Esophagus muscularis mucosa (tissue), 4 donors: ENCODE measurements at regions not wholly inside any gene's neighbourhood (a gene's known extent, or its start where the extent isn't known, plus 50 kb on each side); places are given as distances from the start of the nearest gene placed in this dataset.
A peak's percentile ranks its signal among the peaks of the same experiment; 100 is the strongest.

Source experiments
- DNase-seq: peaks from one replicate; pipeline ENCODE4 v3.0.0-alpha.2; 2017; ENCODE audit errors: extremely low spot score
- H3K27ac ChIP-seq, 4 donors: fragments of 200-600 bp; sonication (generic); replicated peaks in 1 of 4; 1 replicate in 3 of 4; 2 replicates in 1 of 4; pipeline ENCODE4 v1.5.1; 2016 to 2019; ENCODE audit warnings: mild to moderate bottlenecking in 1 of 4
- H3K27me3 ChIP-seq, 4 donors: fragments of 200-600 bp; sonication (generic); one replicate each; pipeline versions ENCODE4 v1.5.1 to v1.6.0; 2016 to 2019
- H3K36me3 ChIP-seq, 4 donors: fragments of 200-600 bp; sonication (generic); one replicate each; pipeline ENCODE4 v1.5.1; 2016 to 2019
- H3K4me1 ChIP-seq, 4 donors: fragments of 200-600 bp; sonication (generic); one replicate each; pipeline ENCODE4 v1.5.1; 2016 to 2019
- H3K4me3 ChIP-seq, 4 donors: fragments of 200-600 bp; sonication (generic); 1 replicate in 2 of 4; 2 replicates in 2 of 4; pipeline ENCODE4 v1.5.1; 2016 to 2019; ENCODE audit warnings: mild to moderate bottlenecking in 4 of 4, moderate library complexity in 1 of 4
- H3K9me3 ChIP-seq, 4 donors: fragments of 200-600 bp; sonication (generic); 1 replicate in 3 of 4; 2 replicates in 1 of 4; pipeline ENCODE4 v1.5.1; 2016 to 2019
- CTCF ChIP-seq, 3 experiments: fragments of 200-600 bp in 2 of 3; fragments of 450-650 bp in 1 of 3; sonication (generic) in 2 of 3; IDR thresholded peaks; one replicate each; pipeline ENCODE4 v1.5.1; 2017 to 2019; ENCODE audit warnings: antibody characterized with exemption in 3 of 3, mild to moderate bottlenecking in 2 of 3, moderate library complexity in 1 of 3
- EP300 ChIP-seq: sonication (generic); formaldehyde crosslinking; IDR thresholded peaks from one replicate; pipeline ENCODE4 v1.6.1; 2017; ENCODE audit warnings: antibody characterized with exemption
- POLR2A ChIP-seq: fragments of 450-650 bp; IDR thresholded peaks from one replicate; pipeline ENCODE4 v1.6.1; 2017; ENCODE audit warnings: antibody characterized with exemption, moderate library complexity, mild to moderate bottlenecking, low read depth
- POLR2AphosphoS5 ChIP-seq, 2 donors: sonication (generic); formaldehyde crosslinking; IDR thresholded peaks; one replicate each; pipeline ENCODE4 v1.6.1; 2017; ENCODE audit warnings: antibody characterized with exemption in 2 of 2
- WGBS: methylation state at CpG from one replicate; pipeline ENCODE4 v1.1.5; 2018; 5-methylcytosine and 5-hydroxymethylcytosine counted together
- intact Hi-C: fragments of 100-400 bp; cut with DNase I; formaldehyde crosslinking; loops from one replicate; pipeline ENCODE4 v1.15.1; 2023

- H3K36me3 ChIP-seq, result no peaks in the 10 kb centered on the region
- peaks cover 0 to 66% (median 48%) of the 10 kb centered on the region in 4 donors for H3K4me1 ChIP-seq
- TF ChIP-seq EP300 (no peak), POLR2A (no peak), POLR2AphosphoS5 (IDR thresholded peaks at IDR 0.05) (no peak), CTCF (IDR thresholded peaks at IDR 0.05) (no peak)
- intact Hi-C loops, result loop anchor here (5.0 kb wide), 1 partner anchor 37 kb away; no protein-coding TSS in a partner anchor
- no peak for DNase-seq
- no peak overlapping the region for H3K4me3 ChIP-seq
- H3K27me3 ChIP-seq, result no peaks in the 10 kb centered on the region
- H3K27ac ChIP-seq, result no peak overlapping the region
- WGBS, result 81% methylated on average over 1 of the region's 1 CpG
- H3K9me3 ChIP-seq, result no peaks in the 10 kb centered on the region
Measured at GRCh38 chr9:73079326-73079725, 72.3 kb upstream of the ANXA1 start.

DNA sequence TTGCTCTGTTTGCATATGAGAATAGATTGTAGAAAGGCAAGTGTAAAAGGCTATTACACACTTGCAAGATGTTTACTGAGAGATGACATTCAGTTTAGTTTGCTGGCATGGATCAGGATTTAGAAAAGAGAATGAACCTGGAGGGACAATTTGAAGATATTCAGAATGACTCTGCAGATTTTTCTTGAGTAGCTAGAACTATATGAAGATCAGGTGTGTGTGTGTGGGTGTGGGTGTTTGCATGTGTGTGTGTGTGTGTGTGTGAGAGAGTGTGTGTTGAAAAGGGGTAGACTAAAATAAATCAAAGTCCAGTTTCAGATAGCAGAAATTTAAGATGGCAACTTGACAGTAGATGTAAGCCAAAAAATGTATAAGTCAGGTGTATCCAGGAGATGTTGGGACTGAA is 74.0 kb upstream of the ANXA1 start:
- no peak overlapping the region for H3K4me3 ChIP-seq
- no peaks in the 10 kb centered on the region for H3K9me3 ChIP-seq
- H3K27ac ChIP-seq, result no peak overlapping the region
- intact Hi-C loops, result loop anchor here (5.0 kb wide), 1 partner anchor 35 kb away; no protein-coding TSS in a partner anchor
- H3K4me1 ChIP-seq, result peaks cover 0 to 79% (median 59%) of the 10 kb centered on the region in 4 donors
- no peak for DNase-seq
- H3K36me3 ChIP-seq, result no peaks in the 10 kb centered on the region
- no peaks in the 10 kb centered on the region for H3K27me3 ChIP-seq
- TF ChIP-seq CTCF (IDR thresholded peaks at IDR 0.05) (no peak), POLR2A (no peak), EP300 (no peak), POLR2AphosphoS5 (IDR thresholded peaks at IDR 0.05) (no peak)

GRCh38 chr9:73076970-73077369 is 74.7 kb upstream of the ANXA1 start:
- no peaks in the 10 kb centered on the region for H3K9me3 ChIP-seq
- no peak overlapping the region for H3K4me3 ChIP-seq
- TF ChIP-seq CTCF (IDR thresholded peaks at IDR 0.05) (no peak), POLR2AphosphoS5 (IDR thresholded peaks at IDR 0.05) (no peak), POLR2A (no peak), EP300 (no peak)
- no peak overlapping the region for H3K27ac ChIP-seq
- H3K4me1 ChIP-seq, result peaks cover 0 to 79% (median 59%) of the 10 kb centered on the region in 4 donors
- DNase-seq, result no peak
- H3K36me3 ChIP-seq, result no peaks in the 10 kb centered on the region
- intact Hi-C loops, result loop anchor here (5.0 kb wide), 1 partner anchor 35 kb away; no protein-coding TSS in a partner anchor
- H3K27me3 ChIP-seq, result no peaks in the 10 kb centered on the region

DNA sequence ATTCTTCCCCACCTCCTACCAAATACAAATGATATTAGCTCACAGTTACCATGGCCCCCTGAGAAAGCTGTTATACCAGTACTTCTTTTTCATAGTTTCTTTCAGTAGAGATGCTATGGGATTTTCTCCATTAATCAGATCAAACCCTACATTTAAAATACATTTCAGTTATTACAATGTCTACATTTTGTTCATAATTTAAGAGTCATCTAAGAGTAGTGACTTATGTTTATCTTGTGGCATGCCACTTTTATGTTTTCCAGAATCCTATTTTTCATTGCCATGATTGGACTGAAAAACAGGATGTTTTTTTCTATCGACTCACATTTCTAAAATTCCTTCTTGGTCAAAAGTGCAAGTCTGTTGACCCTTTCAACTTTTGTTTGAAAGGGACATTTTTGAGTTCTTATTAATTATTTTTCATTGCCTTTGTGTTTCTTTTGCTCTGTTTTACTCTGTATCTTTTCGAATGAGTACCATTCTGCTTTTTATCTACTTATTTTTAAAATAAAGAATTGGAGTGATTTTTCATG is 77.4 kb upstream of the ANXA1 start:
- Histone ChIP-seq H3K27ac (peak overlapping the region; percentile 27 to 72 (median 46)), H3K4me3 (no peak overlapping the region), H3K9me3 (no peaks in the 10 kb centered on the region), H3K36me3 (no peaks in the 10 kb centered on the region), H3K4me1 (peaks cover 0 to 52% (median 32%) of the 10 kb centered on the region in 4 donors), H3K27me3 (no peaks in the 10 kb centered on the region)
- TF ChIP-seq POLR2AphosphoS5 (IDR thresholded peaks at IDR 0.05) (no peak), POLR2A (no peak), CTCF (IDR thresholded peaks at IDR 0.05) (no peak), EP300 (no peak)
- DNase-seq, result no peak
- WGBS, result 46% methylated on average over 2 of the region's 2 CpGs
- intact Hi-C loops, result no loop called here
